H1 (cell line): ENCODE measurements at regions not wholly inside any gene's neighbourhood (a gene's known extent, or its start where the extent isn't known, plus 50 kb on each side); places are given as distances from the start of the nearest gene placed in this dataset.

ENCODE experiments used
- CREB1 ChIP-seq: IDR thresholded peaks from 2 replicates; pipeline ENCODE4 v1.6.1; 2012; ENCODE audit warnings: inconsistent platforms
- EP300 ChIP-seq, 2 experiments: IDR thresholded peaks; 1 replicate in 1 of 2; 2 replicates in 1 of 2; pipeline ENCODE4 v1.6.1; 2011 to 2012; ENCODE audit warnings: low read depth in 2 of 2, low read length in 2 of 2, mild to moderate bottlenecking in 2 of 2, borderline replicate concordance in 1 of 2, inconsistent platforms in 1 of 2, moderate library complexity in 1 of 2
- EZH2 ChIP-seq: fragments of 200-600 bp; sonication (generic); IDR thresholded peaks from 2 replicates; pipeline ENCODE4 v1.7.1; 2012; ENCODE audit warnings: low read depth, mild to moderate bottlenecking, moderate library complexity, low read length, inconsistent platforms; ENCODE audit not compliant: severe bottlenecking
- PHF8 ChIP-seq: fragments of 200-600 bp; sonication (generic); conservative IDR thresholded peaks from 2 replicates; pipeline ENCODE4 v1.7.1; 2012; ENCODE audit warnings: low read depth, mild to moderate bottlenecking, inconsistent platforms, low read length, moderate library complexity
- POLR2A ChIP-seq, 2 experiments: IDR thresholded peaks; 1 replicate in 1 of 2; 2 replicates in 1 of 2; pipeline ENCODE4 v1.6.1; 2011; ENCODE audit warnings: low read depth in 2 of 2, low read length in 2 of 2, mild to moderate bottlenecking in 2 of 2; ENCODE audit errors: control extremely low read depth in 1 of 2
- POLR2AphosphoS5 ChIP-seq: IDR thresholded peaks from 2 replicates; pipeline ENCODE4 v1.6.1; 2011; ENCODE audit warnings: low read depth, low read length
- RFX5 ChIP-seq: IDR thresholded peaks from 2 replicates; pipeline ENCODE4 v1.6.1; 2011; ENCODE audit warnings: low read depth, low read length, improper control_type of control experiment, borderline replicate concordance
- SIN3A ChIP-seq, 2 experiments: IDR thresholded peaks in 1 of 2; conservative IDR thresholded peaks in 1 of 2; 2 replicates each; pipeline ENCODE4 v1.6.1; 2011 to 2012; ENCODE audit warnings: low read length in 2 of 2, improper control_type of control experiment in 1 of 2, low read depth in 1 of 2, mild to moderate bottlenecking in 1 of 2
- SP2 ChIP-seq: IDR thresholded peaks from 2 replicates; pipeline ENCODE4 v1.6.1; 2012; ENCODE audit warnings: mild to moderate bottlenecking, low read length, inconsistent platforms
- SRF ChIP-seq: IDR thresholded peaks from 2 replicates; pipeline ENCODE4 v1.6.1; 2011; ENCODE audit warnings: mild to moderate bottlenecking, low read depth, low read length, moderate library complexity
- YY1 ChIP-seq: IDR thresholded peaks from 2 replicates; pipeline ENCODE4 v1.6.1; 2011; ENCODE audit warnings: low read depth, mild to moderate bottlenecking, low read length
- TF ChIP-seq, protein P1 (sequence below), 3 experiments: IDR thresholded peaks; 1 replicate in 2 of 3; 2 replicates in 1 of 3; pipeline versions ENCODE4 v1.5.1 to v1.6.1; 2011; ENCODE audit warnings: low read length in 3 of 3, mild to moderate bottlenecking in 3 of 3, inconsistent platforms in 2 of 3, low read depth in 1 of 3, moderate library complexity in 1 of 3; ENCODE audit not compliant: insufficient read depth in 1 of 3; ENCODE audit errors: control extremely low read depth in 1 of 3
- TF ChIP-seq, protein P2 (sequence below): IDR thresholded peaks from 2 replicates; pipeline ENCODE4 v1.6.1; 2011; ENCODE audit warnings: low read length, improper control_type of control experiment

DNA sequence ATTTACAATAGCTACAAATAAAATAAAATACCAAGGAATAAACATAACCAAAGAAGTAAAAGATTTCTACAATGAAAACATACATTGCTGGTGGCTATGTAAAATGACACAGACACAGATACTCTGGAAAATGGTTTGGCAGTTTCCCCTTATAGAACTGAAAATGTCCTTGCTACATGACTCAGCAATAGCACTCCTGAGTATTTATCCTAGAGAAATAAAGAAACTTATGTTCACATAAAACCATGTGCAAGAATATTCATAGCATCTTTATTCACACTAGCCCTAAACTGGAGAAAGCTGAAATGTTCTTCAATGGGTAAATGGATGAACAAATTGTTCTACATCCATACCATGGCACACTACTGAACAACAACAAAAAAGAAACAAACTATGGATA, 100.2 kb upstream of the RFC3 start:
- TF ChIP-seq, protein P1, sequence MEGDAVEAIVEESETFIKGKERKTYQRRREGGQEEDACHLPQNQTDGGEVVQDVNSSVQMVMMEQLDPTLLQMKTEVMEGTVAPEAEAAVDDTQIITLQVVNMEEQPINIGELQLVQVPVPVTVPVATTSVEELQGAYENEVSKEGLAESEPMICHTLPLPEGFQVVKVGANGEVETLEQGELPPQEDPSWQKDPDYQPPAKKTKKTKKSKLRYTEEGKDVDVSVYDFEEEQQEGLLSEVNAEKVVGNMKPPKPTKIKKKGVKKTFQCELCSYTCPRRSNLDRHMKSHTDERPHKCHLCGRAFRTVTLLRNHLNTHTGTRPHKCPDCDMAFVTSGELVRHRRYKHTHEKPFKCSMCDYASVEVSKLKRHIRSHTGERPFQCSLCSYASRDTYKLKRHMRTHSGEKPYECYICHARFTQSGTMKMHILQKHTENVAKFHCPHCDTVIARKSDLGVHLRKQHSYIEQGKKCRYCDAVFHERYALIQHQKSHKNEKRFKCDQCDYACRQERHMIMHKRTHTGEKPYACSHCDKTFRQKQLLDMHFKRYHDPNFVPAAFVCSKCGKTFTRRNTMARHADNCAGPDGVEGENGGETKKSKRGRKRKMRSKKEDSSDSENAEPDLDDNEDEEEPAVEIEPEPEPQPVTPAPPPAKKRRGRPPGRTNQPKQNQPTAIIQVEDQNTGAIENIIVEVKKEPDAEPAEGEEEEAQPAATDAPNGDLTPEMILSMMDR (IDR thresholded peaks at IDR 0.05; ENCODE audit: control extremely low read depth in 1 of 3, insufficient read depth in 1 of 3, low read depth in 1 of 3, low read length in 3 of 3), result no peak
- TF ChIP-seq CREB1 (no peak), POLR2A (IDR thresholded peaks at IDR 0.05; ENCODE audit: control extremely low read depth in 1 of 2, low read depth in 2 of 2, low read length in 2 of 2) (no peak), EP300 (IDR thresholded peaks at IDR 0.05; ENCODE audit: borderline replicate concordance in 1 of 2, low read depth in 2 of 2, low read length in 2 of 2) (no peak), EZH2 (no peak), YY1 (no peak), SIN3A (conservative IDR thresholded peaks at IDR 0.05 in 1 of 2, IDR thresholded peaks at IDR 0.05 in 1 of 2; ENCODE audit: low read depth in 1 of 2, low read length in 2 of 2) (no peak), SRF (no peak), POLR2AphosphoS5 (no peak), RFX5 (no peak), SP2 (no peak), PHF8 (no peak)
- TF ChIP-seq, protein P2, sequence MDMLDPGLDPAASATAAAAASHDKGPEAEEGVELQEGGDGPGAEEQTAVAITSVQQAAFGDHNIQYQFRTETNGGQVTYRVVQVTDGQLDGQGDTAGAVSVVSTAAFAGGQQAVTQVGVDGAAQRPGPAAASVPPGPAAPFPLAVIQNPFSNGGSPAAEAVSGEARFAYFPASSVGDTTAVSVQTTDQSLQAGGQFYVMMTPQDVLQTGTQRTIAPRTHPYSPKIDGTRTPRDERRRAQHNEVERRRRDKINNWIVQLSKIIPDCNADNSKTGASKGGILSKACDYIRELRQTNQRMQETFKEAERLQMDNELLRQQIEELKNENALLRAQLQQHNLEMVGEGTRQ, result no peak
